Urinary bladder (tissue), 3 donors: ENCODE measurements at regions not wholly inside any gene's neighbourhood (a gene's known extent, or its start where the extent isn't known, plus 50 kb on each side); places are given as distances from the start of the nearest gene placed in this dataset.
A peak's percentile ranks its signal among the peaks of the same experiment; 100 is the strongest.

ENCODE experiments used
- DNase-seq: peaks from one replicate; pipeline ENCODE4 v3.0.0-alpha.2; 2015; ENCODE audit errors: extremely low spot score
- H3K27ac ChIP-seq: one replicate; pipeline ENCODE4 v1.5.1; 2013; ENCODE audit warnings: low read depth, mild to moderate bottlenecking, moderate library complexity
- H3K36me3 ChIP-seq: one replicate; pipeline ENCODE4 v1.6.1; 2013; ENCODE audit warnings: mild to moderate bottlenecking, moderate library complexity; ENCODE audit not compliant: insufficient read depth
- H3K4me1 ChIP-seq: one replicate; pipeline ENCODE4 v1.6.1; 2013; ENCODE audit warnings: mild to moderate bottlenecking, moderate library complexity; ENCODE audit not compliant: insufficient read depth
- H3K4me3 ChIP-seq: one replicate; pipeline ENCODE4 v1.5.1; 2013; ENCODE audit warnings: low read depth, low read length
- WGBS: extraction: QIAGEN DNeasy Blood & Tissue Kit; methylation state at CpG from one replicate; pipeline ENCODE4 v1.1.7; 2013; 5-methylcytosine and 5-hydroxymethylcytosine counted together
- donor health status: healthy with polysubstance abuse.
- donor health status: healthy.

- no peak for DNase-seq
- WGBS: 79% methylated on average over 6 of the region's 6 CpGs
- no peaks in the 10 kb centered on the region for H3K36me3 ChIP-seq
- H3K4me1 ChIP-seq: no peaks in the 10 kb centered on the region
- H3K27ac ChIP-seq: no peak overlapping the region
- no peak overlapping the region for H3K4me3 ChIP-seq
Measured at GRCh38 chr13:59358014-59358413, 805.7 kb downstream of the DIAPH3 start.

- Histone ChIP-seq H3K4me1 (no peaks in the 10 kb centered on the region), H3K4me3 (no peak overlapping the region), H3K27ac (no peak overlapping the region), H3K36me3 (no peaks in the 10 kb centered on the region)
- DNase-seq: no peak
Measured at GRCh38 chr13:59360108-59360507, 803.6 kb downstream of the DIAPH3 start.

GRCh38 chr13:59360916-59361315 is 802.8 kb downstream of the DIAPH3 start:
- Histone ChIP-seq H3K4me1 (no peaks in the 10 kb centered on the region), H3K36me3 (no peaks in the 10 kb centered on the region), H3K4me3 (no peak overlapping the region), H3K27ac (no peak overlapping the region)
- no peak for DNase-seq

- DNase-seq: no peak
- no peaks in the 10 kb centered on the region for H3K4me1 ChIP-seq
- WGBS: 23% methylated on average over 3 of the region's 3 CpGs
- no peaks in the 10 kb centered on the region for H3K36me3 ChIP-seq
- no peak overlapping the region for H3K27ac ChIP-seq
- no peak overlapping the region for H3K4me3 ChIP-seq
Measured at GRCh38 chr13:59363313-59363712, 800.4 kb downstream of the DIAPH3 start.

GRCh38 chr13:59363947-59364346 is 799.8 kb downstream of the DIAPH3 start:
- no peak for DNase-seq
- WGBS: 44% methylated on average over 4 of the region's 4 CpGs
- Histone ChIP-seq H3K4me3 (no peak overlapping the region), H3K4me1 (no peaks in the 10 kb centered on the region), H3K27ac (no peak overlapping the region), H3K36me3 (no peaks in the 10 kb centered on the region)

GRCh38 chr13:59364641-59365085 is 799.1 kb downstream of the DIAPH3 start:
- WGBS: 53% methylated on average over 7 of the region's 7 CpGs
- Histone ChIP-seq H3K4me3 (no peak overlapping the region), H3K4me1 (no peaks in the 10 kb centered on the region), H3K27ac (no peak overlapping the region), H3K36me3 (no peaks in the 10 kb centered on the region)
- no peak for DNase-seq

- WGBS: 51% methylated on average over 5 of the region's 5 CpGs
- no peak for DNase-seq
- no peak overlapping the region for H3K27ac ChIP-seq
- H3K4me1 ChIP-seq: no peaks in the 10 kb centered on the region
- no peak overlapping the region for H3K4me3 ChIP-seq
- H3K36me3 ChIP-seq: no peaks in the 10 kb centered on the region
Measured at GRCh38 chr13:59367467-59367866, 796.3 kb downstream of the DIAPH3 start.

GRCh38 chr13:59367904-59368303 is 795.8 kb downstream of the DIAPH3 start:
- Histone ChIP-seq H3K4me3 (no peak overlapping the region), H3K36me3 (no peaks in the 10 kb centered on the region), H3K4me1 (no peaks in the 10 kb centered on the region), H3K27ac (no peak overlapping the region)
- WGBS: 80% methylated on average over 3 of the region's 3 CpGs
- no peak for DNase-seq

GRCh38 chr13:59368693-59369092 is 795.0 kb downstream of the DIAPH3 start:
- 24% methylated on average over 3 of the region's 3 CpGs for WGBS
- no peaks in the 10 kb centered on the region for H3K4me1 ChIP-seq
- no peak overlapping the region for H3K27ac ChIP-seq

GRCh38 chr13:59371229-59371628 is 792.5 kb downstream of the DIAPH3 start:
- Histone ChIP-seq H3K4me1 (no peaks in the 10 kb centered on the region), H3K4me3 (no peak overlapping the region), H3K36me3 (no peaks in the 10 kb centered on the region), H3K27ac (no peak overlapping the region)
- DNase-seq: no peak
- WGBS: 85% methylated on average over 1 of the region's 1 CpG

More at GRCh38 chr13:59368693-59369092, 795.0 kb downstream of the DIAPH3 start:
- no peak for DNase-seq
- H3K4me3 ChIP-seq: no peak overlapping the region
- H3K36me3 ChIP-seq: no peaks in the 10 kb centered on the region

- no peaks in the 10 kb centered on the region for H3K4me1 ChIP-seq
- no peak for DNase-seq
- no peaks in the 10 kb centered on the region for H3K36me3 ChIP-seq
- no peak overlapping the region for H3K4me3 ChIP-seq
- 38% methylated on average over 1 of the region's 1 CpG for WGBS
- no peak overlapping the region for H3K27ac ChIP-seq
Measured at GRCh38 chr13:59373341-59373740, 790.4 kb downstream of the DIAPH3 start.

- Histone ChIP-seq H3K4me3 (no peak overlapping the region), H3K27ac (no peak overlapping the region), H3K36me3 (no peaks in the 10 kb centered on the region), H3K4me1 (no peaks in the 10 kb centered on the region)
- no peak for DNase-seq
- 72% methylated on average over 3 of the region's 3 CpGs for WGBS
Measured at GRCh38 chr13:59374691-59375090, 789.0 kb downstream of the DIAPH3 start.

- Histone ChIP-seq H3K36me3 (no peaks in the 10 kb centered on the region), H3K4me1 (no peaks in the 10 kb centered on the region), H3K27ac (no peak overlapping the region), H3K4me3 (no peak overlapping the region)
- WGBS: 45% methylated on average over 1 of the region's 1 CpG
- no peak for DNase-seq
Measured at GRCh38 chr13:59384154-59384553, 779.6 kb downstream of the DIAPH3 start.

- WGBS: 41% methylated on average over 2 of the region's 2 CpGs
- DNase-seq: peak; percentile 29
- H3K36me3 ChIP-seq: no peaks in the 10 kb centered on the region
- no peak overlapping the region for H3K27ac ChIP-seq
- H3K4me1 ChIP-seq: no peaks in the 10 kb centered on the region
- no peak overlapping the region for H3K4me3 ChIP-seq
Measured at GRCh38 chr13:59391696-59392095, 772.0 kb downstream of the DIAPH3 start.

GRCh38 chr13:59392328-59392727 is 771.4 kb downstream of the DIAPH3 start:
- no peak for DNase-seq
- H3K4me3 ChIP-seq: no peak overlapping the region

More at GRCh38 chr13:59392328-59392727, 771.4 kb downstream of the DIAPH3 start:
- no peaks in the 10 kb centered on the region for H3K4me1 ChIP-seq
- H3K27ac ChIP-seq: no peak overlapping the region
- H3K36me3 ChIP-seq: no peaks in the 10 kb centered on the region
